H54 (cell line): ENCODE measurements at regions not wholly inside any gene's neighbourhood (a gene's known extent, or its start where the extent isn't known, plus 50 kb on each side); places are given as distances from the start of the nearest gene placed in this dataset.
"Not testable (repeated sequence)": the region's sequence is repeated elsewhere in the genome, so short reads cannot be mapped to it uniquely, and the experiment has no call there.

Experiments
- DNase-seq: peaks from one replicate; pipeline ENCODE4 v3.0.0; 2011; ENCODE audit warnings: low spot score, mixed read lengths; ENCODE audit not compliant: insufficient read length
- FAIRE-seq: peaks from 3 replicates; lab custom pipeline; 2011; peaks lifted over from hg19 to GRCh38; lab: Jason Lieb, UNC
- POLR2A ChIP-seq: IDR thresholded peaks from 2 replicates; pipeline ENCODE4 v1.6.1; 2011; ENCODE audit warnings: low read depth, mild to moderate bottlenecking, low read length

GRCh38 chr4:125541836-125542385 is 227.2 kb downstream of the FAT4 start:
- DNase-seq (no peak), FAIRE-seq (no peak)
- TF ChIP-seq POLR2A: no peak

DNA sequence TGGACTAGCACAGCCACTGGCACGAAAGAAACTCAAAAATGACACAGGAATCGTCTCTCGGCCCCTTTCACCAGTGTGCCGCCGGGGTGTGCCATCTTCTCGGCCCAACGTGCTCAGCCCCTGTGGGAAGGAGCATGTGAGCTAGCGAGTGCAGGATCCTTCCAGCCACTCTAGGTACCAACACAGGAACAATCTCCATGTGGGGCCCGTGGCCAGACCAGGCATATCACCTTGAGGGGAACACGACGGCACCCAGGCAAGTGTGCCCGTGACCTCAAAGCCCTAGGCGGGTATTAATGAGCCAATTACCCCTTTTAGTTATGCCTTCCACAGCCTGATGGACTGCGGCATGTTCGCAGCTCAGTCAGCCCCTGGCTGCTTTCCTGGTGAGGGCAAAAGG is 231.5 kb downstream of the FAT4 start:
- TF ChIP-seq POLR2A: no peak
- FAIRE-seq (no peak), DNase-seq (no peak)

GRCh38 chr4:125547836-125548235 is 233.1 kb downstream of the FAT4 start:
- no peak for TF ChIP-seq POLR2A
- FAIRE-seq (no peak), DNase-seq (no peak)

DNA sequence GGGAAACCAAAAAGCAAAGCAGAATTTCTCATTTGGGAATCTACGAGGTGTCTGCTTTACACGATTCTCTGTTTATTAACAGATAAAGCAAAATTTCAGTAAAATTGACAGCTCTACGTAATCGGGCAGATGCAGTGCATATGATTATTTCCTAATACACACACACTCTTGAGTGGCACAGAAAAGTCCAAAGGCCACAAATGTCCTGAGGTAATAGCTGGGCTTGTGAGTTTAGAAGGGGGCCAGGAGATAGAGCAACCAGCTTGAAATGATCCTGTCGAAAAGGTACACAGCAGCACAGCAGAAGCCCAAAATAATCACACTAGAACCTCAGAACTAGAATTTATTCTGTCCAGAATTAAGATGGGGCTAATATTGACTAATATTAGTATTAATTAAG is 236.0 kb downstream of the FAT4 start:
- no peak for TF ChIP-seq POLR2A
- FAIRE-seq (no peak), DNase-seq (no peak)

GRCh38 chr4:125551466-125551865 is 236.7 kb downstream of the FAT4 start:
- DNase-seq (no peak), FAIRE-seq (no peak)
- no peak for TF ChIP-seq POLR2A

- DNase-seq (no peak), FAIRE-seq (no peak)
- TF ChIP-seq POLR2A: no peak
These were observed 237.2 kb downstream of the FAT4 start for GRCh38 chr4:125551967-125552366.

- FAIRE-seq: no peak
- TF ChIP-seq POLR2A: no peak
These were observed 257.8 kb downstream of the FAT4 start for GRCh38 chr4:125572601-125573000.

GRCh38 chr4:125573368-125573767 is 258.6 kb downstream of the FAT4 start:
- DNase-seq: no peak
- TF ChIP-seq POLR2A: no peak
- FAIRE-seq: no peak

More at GRCh38 chr4:125572601-125573000, 257.8 kb downstream of the FAT4 start:
- DNase-seq: no peak

DNA sequence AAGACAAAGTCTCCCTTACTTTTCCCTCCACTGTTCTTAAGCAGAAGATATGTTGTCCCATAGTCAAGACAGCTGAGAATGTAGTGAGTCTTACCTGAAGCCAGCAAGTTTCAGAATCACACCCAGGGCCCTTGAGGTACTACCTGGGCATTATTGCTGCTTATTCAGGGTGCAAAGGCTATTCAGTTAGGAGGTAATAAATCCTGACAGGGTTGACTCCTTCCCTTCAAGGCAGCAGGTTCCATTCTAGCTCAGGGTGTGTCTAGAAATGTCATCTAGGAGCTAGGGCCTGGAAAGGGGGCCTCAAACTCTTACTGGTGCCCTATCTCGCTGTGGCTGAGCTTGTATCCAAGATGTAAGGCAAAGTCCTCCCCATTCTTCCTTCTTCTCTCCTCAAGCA is 259.0 kb downstream of the FAT4 start:
- DNase-seq (no peak), FAIRE-seq (no peak)
- no peak for TF ChIP-seq POLR2A

DNA sequence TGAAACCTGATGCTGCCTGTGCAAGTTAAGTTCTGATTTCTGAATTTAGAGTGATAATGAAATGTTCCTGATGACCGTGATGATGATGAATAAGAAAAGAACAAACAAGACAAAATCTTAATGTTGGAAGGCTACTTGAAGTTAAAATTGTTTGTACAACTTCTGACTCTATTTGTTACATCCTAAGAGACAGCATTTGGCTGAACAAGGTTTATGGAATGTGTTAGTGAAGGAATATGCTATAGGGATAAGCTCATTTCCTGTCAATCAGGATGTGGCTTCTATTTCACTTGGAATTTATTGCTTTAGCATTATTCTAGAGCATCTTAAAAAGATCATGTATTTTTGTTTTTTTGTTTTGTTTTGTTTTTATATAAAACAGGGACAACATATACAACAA is 267.5 kb downstream of the FAT4 start:
- DNase-seq: no peak
- no peak for TF ChIP-seq POLR2A
- no peak for FAIRE-seq

GRCh38 chr4:125590158-125590557 is 275.4 kb downstream of the FAT4 start:
- no peak for DNase-seq
- no peak for TF ChIP-seq POLR2A
- no peak for FAIRE-seq

DNA sequence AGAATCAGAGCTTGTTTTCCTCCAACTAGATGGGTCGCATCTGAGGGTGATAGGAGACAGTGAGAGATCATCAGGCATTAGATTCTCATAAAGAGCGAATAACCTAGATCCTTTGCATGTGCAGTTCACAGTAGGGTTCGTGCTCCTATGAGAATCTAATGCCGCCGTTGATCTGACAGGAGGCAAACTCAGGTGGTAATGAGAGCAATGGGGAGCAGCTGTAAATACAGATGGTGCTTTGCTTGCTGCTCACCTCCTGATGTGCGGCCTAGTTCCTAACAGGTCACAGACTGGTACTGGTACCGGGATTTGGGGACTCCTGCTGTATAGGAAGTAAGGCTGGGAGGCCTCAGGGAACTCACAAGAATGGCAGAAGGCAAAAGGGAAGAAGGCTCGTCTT is 276.5 kb downstream of the FAT4 start:
- TF ChIP-seq POLR2A: no peak
- FAIRE-seq: no peak
- DNase-seq: no peak

GRCh38 chr4:125594056-125594602 is 279.4 kb downstream of the FAT4 start:
- DNase-seq (no peak), FAIRE-seq (no peak)
- no peak for TF ChIP-seq POLR2A

GRCh38 chr4:125605926-125606325 is 291.2 kb downstream of the FAT4 start:
- not testable (repeated sequence) for DNase-seq, FAIRE-seq

- TF ChIP-seq POLR2A: no peak
- FAIRE-seq (no peak), DNase-seq (no peak)
These were observed 305.5 kb downstream of the FAT4 start for GRCh38 chr4:125620066-125620860.
